ENCODE measurements at regions not wholly inside any gene's neighbourhood (a gene's known extent, or its start where the extent isn't known, plus 50 kb on each side); places are given as distances from the start of the nearest gene placed in this dataset.

DNA sequence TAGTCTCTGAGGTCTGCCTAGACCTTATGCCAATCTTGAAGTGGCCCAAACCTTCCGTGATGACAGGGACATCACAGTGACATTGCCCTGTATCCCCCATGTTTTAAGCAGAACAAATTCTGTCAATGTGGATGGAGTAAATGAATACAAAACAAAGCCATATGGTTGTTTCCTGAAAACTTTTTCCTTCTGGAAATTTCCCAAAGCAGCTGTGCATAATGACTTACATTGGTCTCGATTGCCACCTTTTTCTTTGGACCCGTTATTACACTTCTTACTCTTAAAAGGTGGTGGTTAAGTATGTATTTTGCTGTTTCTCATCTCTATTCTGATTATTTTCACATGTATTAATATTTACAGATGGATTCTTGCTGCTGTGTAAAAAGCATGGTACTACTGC is 411.2 kb upstream of the KLF6 start:
- no peak for DNase-seq (ENCODE audit: low read depth, low spot score)
- TF ChIP-seq, protein P1, sequence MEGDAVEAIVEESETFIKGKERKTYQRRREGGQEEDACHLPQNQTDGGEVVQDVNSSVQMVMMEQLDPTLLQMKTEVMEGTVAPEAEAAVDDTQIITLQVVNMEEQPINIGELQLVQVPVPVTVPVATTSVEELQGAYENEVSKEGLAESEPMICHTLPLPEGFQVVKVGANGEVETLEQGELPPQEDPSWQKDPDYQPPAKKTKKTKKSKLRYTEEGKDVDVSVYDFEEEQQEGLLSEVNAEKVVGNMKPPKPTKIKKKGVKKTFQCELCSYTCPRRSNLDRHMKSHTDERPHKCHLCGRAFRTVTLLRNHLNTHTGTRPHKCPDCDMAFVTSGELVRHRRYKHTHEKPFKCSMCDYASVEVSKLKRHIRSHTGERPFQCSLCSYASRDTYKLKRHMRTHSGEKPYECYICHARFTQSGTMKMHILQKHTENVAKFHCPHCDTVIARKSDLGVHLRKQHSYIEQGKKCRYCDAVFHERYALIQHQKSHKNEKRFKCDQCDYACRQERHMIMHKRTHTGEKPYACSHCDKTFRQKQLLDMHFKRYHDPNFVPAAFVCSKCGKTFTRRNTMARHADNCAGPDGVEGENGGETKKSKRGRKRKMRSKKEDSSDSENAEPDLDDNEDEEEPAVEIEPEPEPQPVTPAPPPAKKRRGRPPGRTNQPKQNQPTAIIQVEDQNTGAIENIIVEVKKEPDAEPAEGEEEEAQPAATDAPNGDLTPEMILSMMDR (IDR thresholded peaks at IDR 0.05; ENCODE audit: insufficient read depth, low read length, missing control alignments), result no peak
- POLR2A ChIA-PET, result no interaction called here
- CTCF ChIA-PET, result no interaction called here
- H3K4me3 ChIP-seq (ENCODE audit: low read depth, low read length), result no peak overlapping the region

DNA sequence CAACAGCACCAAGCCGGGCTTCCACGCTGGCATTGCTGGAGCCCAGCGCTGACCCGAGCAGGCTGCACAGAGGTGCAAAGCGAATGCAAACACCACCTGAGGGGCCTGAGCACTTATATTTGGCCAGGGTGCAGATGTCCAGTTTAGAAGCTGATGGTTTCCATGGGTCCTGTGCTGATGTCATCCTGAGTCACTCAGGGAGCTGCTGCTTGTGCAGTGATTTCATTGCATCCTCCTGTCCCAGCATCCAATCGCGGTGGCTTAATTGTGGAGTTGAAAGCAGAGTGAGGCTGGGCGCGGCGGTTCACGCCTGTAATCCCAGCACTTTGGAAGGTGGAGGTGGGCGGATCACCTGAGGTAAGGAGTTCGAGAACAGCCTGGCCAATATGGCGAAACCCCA is 410.2 kb upstream of the KLF6 start:
- ChIA-PET CTCF (no interaction called here), POLR2A (no interaction called here)
- DNase-seq (ENCODE audit: low read depth, low spot score), result no peak
- TF ChIP-seq, protein P1 (IDR thresholded peaks at IDR 0.05; ENCODE audit: insufficient read depth, low read length, missing control alignments), result no peak
- no peak overlapping the region for H3K4me3 ChIP-seq (ENCODE audit: low read depth, low read length)

DNA sequence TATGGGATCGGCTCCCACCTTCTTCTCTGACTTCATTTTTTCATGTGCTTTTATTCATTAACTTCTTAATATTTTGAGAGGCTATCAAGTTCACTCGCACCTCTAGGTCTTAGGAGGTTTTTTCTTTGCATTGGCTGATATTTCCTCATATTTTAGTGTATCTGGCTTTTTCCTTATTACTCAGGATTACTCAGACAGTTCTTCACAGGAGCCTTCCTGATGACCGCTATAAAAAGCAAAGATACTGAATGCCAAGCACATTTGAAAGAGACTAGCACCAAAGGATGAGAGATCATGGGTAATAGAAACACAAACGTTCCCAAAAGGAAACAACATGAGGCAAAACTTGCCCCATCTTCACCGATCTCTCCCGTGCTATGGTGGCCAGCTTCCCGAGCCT is 409.2 kb upstream of the KLF6 start:
- no peak for DNase-seq (ENCODE audit: low read depth, low spot score)
- H3K4me3 ChIP-seq (ENCODE audit: low read depth, low read length), result no peak overlapping the region
- POLR2A ChIA-PET, result interaction anchor here (0.6 kb wide), 1 partner anchor 62 kb away, joined by 6 read pairs; no protein-coding TSS in a partner anchor
- TF ChIP-seq, protein P1 (IDR thresholded peaks at IDR 0.05; ENCODE audit: insufficient read depth, low read length, missing control alignments), result no peak
- CTCF ChIA-PET, result interaction anchor here (1.1 kb wide), 1 partner anchor 13 kb away, joined by 3 read pairs; no protein-coding TSS in a partner anchor

DNA sequence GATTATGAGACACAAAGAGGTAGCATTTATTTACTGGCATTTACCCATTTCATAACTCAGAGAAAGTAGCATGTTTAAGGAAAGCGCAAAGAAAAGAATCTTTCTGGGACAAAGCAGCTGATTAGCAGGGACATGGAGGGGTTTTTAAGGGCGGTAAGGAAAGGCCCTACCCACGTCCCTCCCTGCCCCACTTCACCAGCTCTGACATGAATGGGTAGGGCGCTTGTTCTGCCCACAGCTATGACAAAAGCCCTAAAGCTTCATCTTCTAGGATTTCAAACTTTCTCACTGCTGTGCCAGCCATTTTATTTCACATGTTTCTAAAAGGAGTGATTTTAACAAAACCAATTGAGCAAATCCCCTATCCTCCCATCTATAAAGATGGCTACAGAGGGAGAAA is 406.9 kb upstream of the KLF6 start:
- POLR2A ChIA-PET, result no interaction called here
- H3K4me3 ChIP-seq (ENCODE audit: low read depth, low read length), result no peak overlapping the region
- CTCF ChIA-PET, result no interaction called here
- no peak for DNase-seq (ENCODE audit: low read depth, low spot score)
- TF ChIP-seq, protein P1 (IDR thresholded peaks at IDR 0.05; ENCODE audit: insufficient read depth, low read length, missing control alignments), result no peak

DNA sequence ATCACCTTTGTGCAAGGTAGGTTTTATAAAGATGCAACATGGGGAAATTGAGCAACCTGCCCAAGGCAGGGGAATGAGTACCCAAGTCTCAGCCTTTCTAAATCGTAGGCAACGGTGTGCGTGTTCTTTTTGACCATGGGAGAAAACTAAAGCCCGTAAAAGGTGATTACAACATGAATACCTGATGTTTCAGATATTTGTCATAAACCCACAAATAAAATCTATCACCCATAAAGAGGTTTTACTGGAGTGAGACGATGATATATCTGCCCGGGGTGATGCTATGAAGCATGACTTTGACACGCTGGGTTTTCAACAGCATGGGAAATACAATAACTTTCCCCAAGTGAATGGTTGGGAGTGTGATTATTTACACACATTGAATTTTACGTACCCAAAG is 406.3 kb upstream of the KLF6 start:
- H3K4me3 ChIP-seq (ENCODE audit: low read depth, low read length), result no peak overlapping the region
- TF ChIP-seq, protein P1 (IDR thresholded peaks at IDR 0.05; ENCODE audit: insufficient read depth, low read length, missing control alignments), result no peak
- ChIA-PET CTCF (no interaction called here), POLR2A (no interaction called here)
- no peak for DNase-seq (ENCODE audit: low read depth, low spot score)

DNA sequence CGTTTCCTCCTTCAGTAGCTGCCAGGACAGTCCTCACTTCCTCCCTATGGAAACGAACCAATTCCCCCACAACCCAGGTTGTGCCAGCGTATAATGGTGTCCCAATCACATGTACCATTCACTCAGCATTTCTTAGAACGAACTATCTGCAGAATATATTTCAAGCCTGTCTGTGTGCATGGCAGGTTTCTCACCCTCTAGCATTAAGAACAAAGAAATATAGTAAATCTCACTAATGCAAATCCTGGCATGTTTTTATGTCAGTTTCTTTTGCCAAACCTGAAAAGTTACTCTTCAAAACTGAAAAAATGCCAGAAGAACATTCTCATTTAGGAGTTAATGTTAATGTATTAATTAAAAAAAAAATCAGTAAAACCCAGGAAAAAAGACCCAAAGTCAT is 405.9 kb upstream of the KLF6 start:
- no peak for DNase-seq (ENCODE audit: low read depth, low spot score)
- H3K4me3 ChIP-seq (ENCODE audit: low read depth, low read length), result no peak overlapping the region
- TF ChIP-seq, protein P1 (IDR thresholded peaks at IDR 0.05; ENCODE audit: insufficient read depth, low read length, missing control alignments), result no peak
- POLR2A ChIA-PET, result no interaction called here
- CTCF ChIA-PET, result no interaction called here

Measured in AG04449 (cell line).